GM18499 (cell line): ENCODE measurements at regions not wholly inside any gene's neighbourhood (a gene's known extent, or its start where the extent isn't known, plus 50 kb on each side); places are given as distances from the start of the nearest gene placed in this dataset.

Experiments
- ATAC-seq: cut with Tn5 transposase; IDR thresholded peaks from one replicate; pipeline ENCODE4 v1.9.1; 2021; ENCODE audit warnings: moderate number of reproducible peaks; ENCODE audit not compliant: insufficient read depth, unreplicated experiment

- no peak for ATAC-seq
Measured at GRCh38 chr4:153940916-153941315, 152.0 kb upstream of the SFRP2 start.

GRCh38 chr4:153939570-153939969 lies 150.7 kb upstream of the SFRP2 start:
- no peak for ATAC-seq

- no peak for ATAC-seq
Measured at GRCh38 chr4:153938994-153939393, 150.1 kb upstream of the SFRP2 start.

DNA sequence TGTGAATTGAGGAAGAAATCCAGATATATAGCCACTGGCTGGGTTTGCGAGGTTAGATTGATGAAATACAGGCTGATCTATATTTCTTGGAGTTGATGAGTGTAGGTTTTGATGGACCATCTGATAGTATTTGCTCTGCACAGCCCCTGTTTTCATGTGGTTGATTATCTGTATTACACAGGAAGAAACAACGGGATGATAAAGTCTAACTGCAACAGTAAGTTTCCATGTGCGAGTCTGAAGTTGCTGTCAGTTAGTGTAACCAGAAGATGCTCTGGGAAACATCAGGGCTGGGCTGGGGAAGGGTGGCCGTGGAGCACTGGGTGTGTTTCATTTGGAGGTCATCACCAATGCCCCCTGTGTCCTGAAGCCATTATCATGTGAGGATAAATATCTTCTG lies 148.4 kb upstream of the SFRP2 start:
- no peak for ATAC-seq

DNA sequence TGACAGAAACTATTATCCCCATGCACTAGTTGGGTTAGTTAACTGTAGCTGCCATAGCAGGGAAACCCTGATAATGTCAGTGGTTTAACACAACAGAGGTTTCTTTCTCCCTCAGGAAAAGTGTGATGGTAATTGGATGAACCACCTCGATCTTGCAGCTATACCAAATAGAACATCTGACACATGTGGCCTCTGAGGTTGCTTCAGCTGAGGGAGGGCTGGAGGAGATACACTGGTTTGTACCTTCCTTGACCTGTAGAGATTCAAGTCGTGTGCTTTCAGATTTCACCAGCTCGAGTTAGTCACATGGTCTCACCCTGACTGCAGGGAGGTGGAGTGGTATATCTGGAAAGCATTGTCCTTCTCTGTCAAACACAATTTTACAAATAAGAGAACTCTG lies 147.2 kb upstream of the SFRP2 start:
- ATAC-seq = no peak

- no peak for ATAC-seq
Measured at GRCh38 chr4:153934688-153935017, 145.8 kb upstream of the SFRP2 start.

GRCh38 chr4:153933915-153934687 lies 145.2 kb upstream of the SFRP2 start:
- no peak for ATAC-seq

GRCh38 chr4:153931804-153932203 lies 142.9 kb upstream of the SFRP2 start:
- no peak for ATAC-seq

- ATAC-seq = no peak
Measured at GRCh38 chr4:153929675-153930074, 140.8 kb upstream of the SFRP2 start.

DNA sequence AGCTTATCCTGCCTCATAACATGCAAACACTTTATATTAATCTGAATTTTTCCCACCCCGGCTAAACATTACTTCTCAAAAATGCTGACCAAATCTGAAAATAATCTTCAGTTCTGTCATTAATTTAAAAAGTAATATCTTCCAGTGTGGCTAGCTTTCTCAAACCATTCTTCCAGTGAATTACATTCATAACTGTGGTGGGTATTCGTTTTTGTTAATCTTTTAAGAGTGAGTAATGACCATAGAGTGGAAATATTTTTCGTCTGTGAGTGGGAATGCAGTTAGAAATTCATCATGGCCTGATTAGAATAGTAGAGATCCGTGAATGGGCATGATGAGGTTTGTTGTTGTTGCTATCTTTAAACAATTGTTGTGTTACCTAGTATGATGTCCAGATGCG lies 138.6 kb upstream of the SFRP2 start:
- ATAC-seq = no peak

- no peak for ATAC-seq
Measured at GRCh38 chr4:153922148-153922547, 133.3 kb upstream of the SFRP2 start.

- no peak for ATAC-seq
Measured at GRCh38 chr4:153919667-153920066, 130.8 kb upstream of the SFRP2 start.

GRCh38 chr4:153916273-153916755 lies 127.4 kb upstream of the SFRP2 start:
- peak; percentile 93 for ATAC-seq

DNA sequence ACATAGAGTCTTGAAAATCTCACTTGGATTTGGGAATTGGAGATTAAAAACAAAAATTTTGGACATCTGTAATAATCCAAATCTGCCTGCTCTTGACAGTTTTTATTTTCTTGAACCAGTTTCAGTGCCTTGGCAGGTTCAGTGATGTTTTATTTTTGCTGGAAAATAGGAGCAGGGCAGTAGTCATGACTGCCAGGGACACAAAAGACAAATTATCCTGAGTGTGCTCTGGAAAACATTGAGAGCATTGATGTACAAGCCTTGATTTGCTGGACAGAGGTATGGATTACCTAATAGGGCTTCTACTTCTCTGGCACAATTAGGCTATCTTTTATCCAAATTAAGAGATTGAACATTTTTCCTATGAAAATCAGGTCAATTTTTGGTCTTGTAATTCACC lies 123.4 kb upstream of the SFRP2 start:
- ATAC-seq = no peak

DNA sequence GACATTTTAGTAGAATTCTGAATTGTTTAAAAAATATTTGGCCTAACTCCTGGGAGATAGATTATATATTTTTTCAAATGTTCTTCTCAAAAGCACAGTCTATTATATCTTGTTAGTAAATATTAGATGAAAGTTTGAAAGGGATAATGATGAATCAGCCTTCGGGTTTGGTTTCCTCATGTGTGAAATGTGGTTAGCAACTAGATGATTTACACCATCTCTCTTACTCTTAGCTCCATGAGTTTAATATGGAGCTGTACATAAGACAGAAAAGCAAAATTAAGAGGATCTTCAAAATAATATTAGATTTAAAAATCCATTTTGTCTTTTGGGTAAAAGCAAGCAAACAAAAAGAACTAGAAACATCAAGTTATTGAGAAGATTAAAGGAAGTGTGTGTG lies 120.8 kb upstream of the SFRP2 start:
- no peak for ATAC-seq

DNA sequence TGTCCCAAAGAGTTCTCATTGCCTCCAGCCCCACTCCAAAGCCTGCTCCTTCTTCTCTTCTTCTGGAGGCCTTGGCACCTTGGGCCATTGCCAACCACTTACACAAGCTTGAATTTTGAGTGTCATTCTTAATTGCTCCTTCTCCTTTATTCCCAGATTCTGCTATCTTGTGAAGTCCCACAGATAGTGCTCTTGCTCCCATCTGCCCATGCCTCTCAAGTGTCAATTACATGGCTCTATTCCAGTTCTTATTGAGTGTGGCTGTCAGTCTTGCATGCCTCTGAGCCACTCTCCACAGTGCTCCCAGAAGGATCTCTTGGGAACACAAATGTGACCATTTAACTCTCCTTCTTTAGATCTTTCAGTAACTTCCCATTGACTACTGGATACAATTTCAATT lies 117.3 kb upstream of the SFRP2 start:
- ATAC-seq = no peak

DNA sequence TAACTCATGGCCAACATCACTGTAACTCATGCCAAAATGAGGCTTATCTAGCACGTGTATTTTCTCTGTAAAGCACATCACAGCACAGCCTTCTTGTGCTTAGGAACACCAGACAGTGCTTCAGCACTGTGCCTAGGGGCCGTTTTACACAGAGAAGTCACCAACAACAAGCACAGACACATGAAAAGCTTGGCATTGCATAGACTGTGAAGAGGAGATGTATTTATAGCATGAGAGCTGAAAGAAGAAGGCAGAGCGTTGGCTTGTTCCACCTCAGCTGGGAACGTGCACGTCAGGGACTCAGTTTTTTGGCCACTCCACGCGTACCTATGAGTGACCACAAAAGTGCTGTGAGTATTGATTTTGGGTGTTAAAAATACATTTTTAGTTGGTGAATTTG lies 116.3 kb upstream of the SFRP2 start:
- ATAC-seq = no peak

DNA sequence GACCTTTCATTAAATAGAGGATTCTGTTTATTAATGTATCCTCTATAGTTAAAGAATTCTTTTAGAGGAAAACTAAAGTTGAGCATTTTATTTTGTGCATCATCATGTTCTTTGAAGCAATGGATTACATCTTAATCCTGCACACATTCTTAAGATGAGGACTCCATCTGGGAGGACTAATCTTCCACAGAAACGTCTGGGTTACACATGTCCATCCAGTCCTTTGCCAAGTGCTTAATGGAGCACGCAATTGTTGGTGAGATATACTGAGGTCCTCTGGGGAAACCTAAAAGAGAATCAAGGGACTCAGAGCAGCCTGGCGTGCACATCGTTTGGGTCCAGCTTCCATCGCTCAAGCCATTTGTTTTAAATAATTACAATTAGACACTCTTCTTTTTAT lies 115.1 kb upstream of the SFRP2 start:
- no peak for ATAC-seq

DNA sequence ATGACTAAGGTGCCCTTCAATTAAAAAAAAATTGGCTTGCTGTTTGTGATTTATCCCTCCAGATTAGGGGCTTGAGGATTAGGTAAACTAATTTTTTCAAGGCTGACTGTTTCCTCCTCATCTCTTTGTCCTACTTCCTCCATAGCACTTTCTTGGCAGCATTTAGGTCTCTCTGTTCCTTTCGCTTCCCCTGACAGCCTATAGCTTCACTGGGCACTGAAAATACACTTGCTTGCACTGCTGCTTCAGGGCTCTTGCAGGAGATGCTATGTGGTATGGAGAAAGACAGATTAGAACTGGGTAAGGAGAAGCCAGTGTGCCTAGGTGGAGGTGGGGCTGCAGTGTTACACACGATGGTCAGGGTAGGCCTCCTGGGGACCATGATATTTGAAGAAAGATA lies 112.3 kb upstream of the SFRP2 start:
- ATAC-seq = no peak

GRCh38 chr4:153900426-153900825 lies 111.5 kb upstream of the SFRP2 start:
- no peak for ATAC-seq

GRCh38 chr4:153890761-153891160 lies 101.9 kb upstream of the SFRP2 start:
- no peak for ATAC-seq

GRCh38 chr4:153887217-153887616 lies 98.3 kb upstream of the SFRP2 start:
- ATAC-seq = no peak

DNA sequence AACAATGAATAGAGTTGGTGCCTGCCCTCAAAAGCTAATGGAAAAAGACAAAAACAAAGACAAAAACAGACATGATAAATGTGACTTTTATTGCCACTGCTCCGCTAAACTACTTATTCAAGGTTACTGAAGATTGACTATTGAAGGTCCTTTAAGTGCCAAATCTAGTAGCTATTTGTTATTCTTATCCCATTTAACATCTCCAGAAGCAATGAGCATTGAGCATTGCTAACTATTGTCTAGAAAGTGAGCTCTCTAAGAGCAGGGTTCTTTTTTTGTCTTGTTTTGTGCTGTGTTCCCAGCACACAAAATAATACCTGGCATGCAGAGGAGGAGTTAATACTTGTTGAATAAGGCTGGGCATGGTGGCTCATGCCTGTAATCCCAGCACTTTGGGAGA lies 95.4 kb upstream of the SFRP2 start:
- no peak for ATAC-seq
